Esophagus muscularis mucosa (tissue), 4 donors: ENCODE measurements at regions not wholly inside any gene's neighbourhood (a gene's known extent, or its start where the extent isn't known, plus 50 kb on each side); places are given as distances from the start of the nearest gene placed in this dataset.

ENCODE experiments used
- EP300 ChIP-seq: sonication (generic); formaldehyde crosslinking; IDR thresholded peaks from one replicate; pipeline ENCODE4 v1.6.1; 2017; ENCODE audit warnings: antibody characterized with exemption
- POLR2A ChIP-seq: fragments of 450-650 bp; IDR thresholded peaks from one replicate; pipeline ENCODE4 v1.6.1; 2017; ENCODE audit warnings: antibody characterized with exemption, moderate library complexity, mild to moderate bottlenecking, low read depth
- POLR2AphosphoS5 ChIP-seq, 2 donors: sonication (generic); formaldehyde crosslinking; IDR thresholded peaks; one replicate each; pipeline ENCODE4 v1.6.1; 2017; ENCODE audit warnings: antibody characterized with exemption in 2 of 2
- TF ChIP-seq, protein P1 (sequence below), 3 experiments: fragments of 200-600 bp in 2 of 3; fragments of 450-650 bp in 1 of 3; sonication (generic) in 2 of 3; IDR thresholded peaks; one replicate each; pipeline ENCODE4 v1.5.1; 2017 to 2019; ENCODE audit warnings: antibody characterized with exemption in 3 of 3, mild to moderate bottlenecking in 2 of 3, moderate library complexity in 1 of 3

- TF ChIP-seq POLR2A, result no peak
- TF ChIP-seq, protein P1, sequence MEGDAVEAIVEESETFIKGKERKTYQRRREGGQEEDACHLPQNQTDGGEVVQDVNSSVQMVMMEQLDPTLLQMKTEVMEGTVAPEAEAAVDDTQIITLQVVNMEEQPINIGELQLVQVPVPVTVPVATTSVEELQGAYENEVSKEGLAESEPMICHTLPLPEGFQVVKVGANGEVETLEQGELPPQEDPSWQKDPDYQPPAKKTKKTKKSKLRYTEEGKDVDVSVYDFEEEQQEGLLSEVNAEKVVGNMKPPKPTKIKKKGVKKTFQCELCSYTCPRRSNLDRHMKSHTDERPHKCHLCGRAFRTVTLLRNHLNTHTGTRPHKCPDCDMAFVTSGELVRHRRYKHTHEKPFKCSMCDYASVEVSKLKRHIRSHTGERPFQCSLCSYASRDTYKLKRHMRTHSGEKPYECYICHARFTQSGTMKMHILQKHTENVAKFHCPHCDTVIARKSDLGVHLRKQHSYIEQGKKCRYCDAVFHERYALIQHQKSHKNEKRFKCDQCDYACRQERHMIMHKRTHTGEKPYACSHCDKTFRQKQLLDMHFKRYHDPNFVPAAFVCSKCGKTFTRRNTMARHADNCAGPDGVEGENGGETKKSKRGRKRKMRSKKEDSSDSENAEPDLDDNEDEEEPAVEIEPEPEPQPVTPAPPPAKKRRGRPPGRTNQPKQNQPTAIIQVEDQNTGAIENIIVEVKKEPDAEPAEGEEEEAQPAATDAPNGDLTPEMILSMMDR (IDR thresholded peaks at IDR 0.05), result no peak
- TF ChIP-seq POLR2AphosphoS5 (IDR thresholded peaks at IDR 0.05), result no peak
- TF ChIP-seq EP300, result no peak
Measured at GRCh38 chr14:34243001-34243400, 219.0 kb downstream of the SPTSSA start.
